B cell (primary cell): ENCODE measurements at regions not wholly inside any gene's neighbourhood (a gene's known extent, or its start where the extent isn't known, plus 50 kb on each side); places are given as distances from the start of the nearest gene placed in this dataset.

Source experiments
- ATAC-seq: fragments of 200-7000 bp; cut with Tn5 transposase; one replicate; pipeline ENCODE4 v1.10.0; 2021; ENCODE audit warnings: low read depth, mild to moderate bottlenecking, moderate number of reproducible peaks, moderate library complexity
- CTCF ChIA-PET: fragments of 350-600 bp; sonication (Branson Sonifier 250); formaldehyde crosslinking; loops from one replicate; lab custom pipeline; 2021; ENCODE audit warnings: antibody characterized with exemption, inconsistent platforms; lab: Charles Lee
- POLR2A ChIA-PET: fragments of 350-600 bp; sonication (Branson Sonifier 250); formaldehyde crosslinking; loops from one replicate; lab custom pipeline; 2021; ENCODE audit warnings: antibody characterized with exemption; lab: Charles Lee
- DNase-seq: peaks from one replicate; pipeline ENCODE4 v3.0.0; 2013
- H2AFZ ChIP-seq: 2 replicates; pipeline ENCODE4 v1.6.1; 2012; ENCODE audit warnings: mild to moderate bottlenecking, low read depth, low read length; ENCODE audit not compliant: insufficient read depth, poor library complexity, severe bottlenecking
- H3K27ac ChIP-seq, 2 donors: 1 replicate in 1 of 2; 2 replicates in 1 of 2; pipeline ENCODE4 v1.5.1; 2012 to 2013; ENCODE audit warnings: low read length in 2 of 2, mild to moderate bottlenecking in 2 of 2, moderate library complexity in 1 of 2
- H3K27me3 ChIP-seq, 4 experiments: fragments of 200-600 bp in 1 of 4; sonication (generic) in 1 of 4; replicated peaks in 1 of 4; 1 replicate in 2 of 4; 2 replicates in 2 of 4; pipeline versions ENCODE4 v1.6.1 to v1.7.0; 2013 to 2016; ENCODE audit warnings: low read length in 3 of 4, mild to moderate bottlenecking in 2 of 4, mixed read lengths in 1 of 4, moderate library complexity in 1 of 4; ENCODE audit not compliant: insufficient read depth in 4 of 4, control insufficient read depth in 3 of 4; ENCODE audit errors: control extremely low read depth in 1 of 4
- H3K36me3 ChIP-seq, 2 experiments: replicated peaks in 1 of 2; 1 replicate in 1 of 2; 2 replicates in 1 of 2; pipeline versions ENCODE4 v1.6.1 to v1.7.1; 2013; ENCODE audit warnings: low read length in 1 of 2; ENCODE audit not compliant: insufficient read depth in 2 of 2, control insufficient read depth in 1 of 2; ENCODE audit errors: control extremely low read depth in 1 of 2, extremely low read depth in 1 of 2
- H3K4me1 ChIP-seq, 2 donors: fragments of 200-600 bp in 1 of 2; sonication (generic) in 1 of 2; 1 replicate in 1 of 2; 2 replicates in 1 of 2; pipeline versions ENCODE4 v1.5.1 to v1.6.1; 2013 to 2017; ENCODE audit warnings: low read length in 2 of 2; ENCODE audit not compliant: control insufficient read depth in 2 of 2, insufficient read depth in 2 of 2
- H3K4me2 ChIP-seq: replicated peaks from 2 replicates; pipeline ENCODE3; 2012; ENCODE audit warnings: mild to moderate bottlenecking, low read depth, low read length; ENCODE audit not compliant: poor library complexity, severe bottlenecking
- H3K4me3 ChIP-seq, 5 experiments: fragments of 200-600 bp in 1 of 5; sonication (generic) in 1 of 5; 1 replicate in 3 of 5; 2 replicates in 2 of 5; pipeline versions ENCODE4 v1.5.1 to v1.7.0; 2011 to 2016; ENCODE audit warnings: low read length in 4 of 5, mild to moderate bottlenecking in 4 of 5, low read depth in 2 of 5, control low read depth in 1 of 5, moderate library complexity in 1 of 5; ENCODE audit not compliant: insufficient read depth in 1 of 5; ENCODE audit errors: control extremely low read depth in 1 of 5, extremely low read depth in 1 of 5
- H3K79me2 ChIP-seq: fragments of 200-600 bp; sonication (generic); one replicate; pipeline ENCODE4 v1.6.0; 2016; ENCODE audit warnings: low read length; ENCODE audit not compliant: control insufficient read depth, insufficient read depth
- H3K9ac ChIP-seq: fragments of 200-600 bp; sonication (generic); 2 replicates; pipeline ENCODE4 v1.6.1; 2017; ENCODE audit warnings: mild to moderate bottlenecking, low read length, moderate library complexity
- H3K9me3 ChIP-seq, 3 donors: one replicate each; pipeline versions ENCODE4 v1.6.1 to v1.7.1; 2013; ENCODE audit warnings: low read length in 2 of 3; ENCODE audit not compliant: control insufficient read depth in 2 of 3, insufficient read depth in 1 of 3; ENCODE audit errors: control extremely low read depth in 1 of 3
- H4K20me1 ChIP-seq: 2 replicates; pipeline ENCODE4 v1.6.0; 2012; ENCODE audit warnings: mild to moderate bottlenecking, low read length; ENCODE audit not compliant: insufficient read depth, control insufficient read depth, poor library complexity, severe bottlenecking
- H3K27ac Mint-ChIP-seq: one replicate; pipeline ENCODE4 v1.8.0; 2021; ENCODE audit warnings: mixed read lengths
- H3K27me3 Mint-ChIP-seq: one replicate; pipeline ENCODE4 v1.8.0; 2021; ENCODE audit warnings: mixed read lengths
- H3K4me1 Mint-ChIP-seq: one replicate; pipeline ENCODE4 v1.8.0; 2021; ENCODE audit warnings: mixed read lengths
- H3K4me3 Mint-ChIP-seq: one replicate; pipeline ENCODE4 v1.8.0; 2021; ENCODE audit warnings: mixed read lengths
- H3K9me3 Mint-ChIP-seq: one replicate; pipeline ENCODE4 v1.8.0; 2022; ENCODE audit warnings: mixed read lengths; ENCODE audit not compliant: insufficient read depth
- EZH2 ChIP-seq: IDR thresholded peaks from 2 replicates; pipeline ENCODE4 v1.6.1; 2012; ENCODE audit warnings: borderline replicate concordance, low read depth, mild to moderate bottlenecking, moderate library complexity, low read length; ENCODE audit not compliant: insufficient read depth, poor library complexity, severe bottlenecking
- WGBS: methylation state at CpG from one replicate; pipeline ENCODE4 v1.1.5; 2013; ENCODE audit warnings: missing lambda C conversion rate; ENCODE audit not compliant: insufficient coverage; 5-methylcytosine and 5-hydroxymethylcytosine counted together
- intact Hi-C: fragments of 100-400 bp; cut with micrococcal nuclease; formaldehyde crosslinking; loops from one replicate; pipeline ENCODE4 v1.10.0; 2022
- TF ChIP-seq, protein P1 (sequence below): fragments of 200-600 bp; IDR thresholded peaks from one replicate; pipeline ENCODE4 v1.8.0; 2022; ENCODE audit warnings: antibody characterized with exemption, mild to moderate bottlenecking

DNA sequence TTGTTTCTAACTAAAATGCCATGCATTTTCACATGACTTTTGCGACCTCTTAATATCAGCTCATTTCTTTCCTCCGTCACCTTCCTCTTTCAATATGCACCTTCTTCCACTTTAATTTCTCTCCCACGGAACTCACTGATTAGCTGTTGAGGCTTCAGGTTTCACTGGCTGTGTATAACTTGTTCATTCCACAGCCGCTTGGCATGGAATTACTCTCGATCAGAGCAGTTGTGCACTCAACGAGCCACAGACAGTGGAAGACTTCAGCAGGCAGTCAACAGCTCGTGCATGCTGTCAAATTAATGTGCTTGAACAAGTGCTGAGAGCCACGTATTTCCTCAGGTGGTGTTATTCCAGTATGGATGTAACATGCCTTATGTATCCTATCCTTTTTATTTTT is 491.2 kb upstream of the DDX18 start:
- Mint-ChIP-seq H3K27me3 (no peaks in the 10 kb centered on the region), H3K4me3 (no peak overlapping the region), H3K4me1 (no peaks in the 10 kb centered on the region), H3K9me3 (no peaks in the 10 kb centered on the region), H3K27ac (no peak overlapping the region)
- intact Hi-C loops, result no loop called here
- DNase-seq (no peak), ATAC-seq (no peak)
- no peaks in the 10 kb centered on the region for H3K36me3 ChIP-seq
- H3K9me3 ChIP-seq, result no peaks in the 10 kb centered on the region
- no peak overlapping the region for H2AFZ ChIP-seq
- H3K9ac ChIP-seq, result no peak overlapping the region
- TF ChIP-seq EZH2, result no peak
- TF ChIP-seq, protein P1, sequence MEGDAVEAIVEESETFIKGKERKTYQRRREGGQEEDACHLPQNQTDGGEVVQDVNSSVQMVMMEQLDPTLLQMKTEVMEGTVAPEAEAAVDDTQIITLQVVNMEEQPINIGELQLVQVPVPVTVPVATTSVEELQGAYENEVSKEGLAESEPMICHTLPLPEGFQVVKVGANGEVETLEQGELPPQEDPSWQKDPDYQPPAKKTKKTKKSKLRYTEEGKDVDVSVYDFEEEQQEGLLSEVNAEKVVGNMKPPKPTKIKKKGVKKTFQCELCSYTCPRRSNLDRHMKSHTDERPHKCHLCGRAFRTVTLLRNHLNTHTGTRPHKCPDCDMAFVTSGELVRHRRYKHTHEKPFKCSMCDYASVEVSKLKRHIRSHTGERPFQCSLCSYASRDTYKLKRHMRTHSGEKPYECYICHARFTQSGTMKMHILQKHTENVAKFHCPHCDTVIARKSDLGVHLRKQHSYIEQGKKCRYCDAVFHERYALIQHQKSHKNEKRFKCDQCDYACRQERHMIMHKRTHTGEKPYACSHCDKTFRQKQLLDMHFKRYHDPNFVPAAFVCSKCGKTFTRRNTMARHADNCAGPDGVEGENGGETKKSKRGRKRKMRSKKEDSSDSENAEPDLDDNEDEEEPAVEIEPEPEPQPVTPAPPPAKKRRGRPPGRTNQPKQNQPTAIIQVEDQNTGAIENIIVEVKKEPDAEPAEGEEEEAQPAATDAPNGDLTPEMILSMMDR, result no peak
- H3K4me2 ChIP-seq, result no peak overlapping the region
- WGBS, result 82% methylated on average over 7 of the region's 8 CpGs
- H3K4me3 ChIP-seq, result no peak overlapping the region
- no peaks in the 10 kb centered on the region for H3K27me3 ChIP-seq
- ChIA-PET POLR2A (no interaction called here), CTCF (no interaction called here)
- no peaks in the 10 kb centered on the region for H4K20me1 ChIP-seq
- H3K79me2 ChIP-seq, result no peaks in the 10 kb centered on the region
- H3K27ac ChIP-seq, result no peak overlapping the region
- H3K4me1 ChIP-seq, result no peaks in the 10 kb centered on the region

- H3K9me3 ChIP-seq, result no peaks in the 10 kb centered on the region
- no peaks in the 10 kb centered on the region for H3K36me3 ChIP-seq
- no peak overlapping the region for H2AFZ ChIP-seq
- TF ChIP-seq EZH2, result no peak
- TF ChIP-seq, protein P1, result no peak
- no peak overlapping the region for H3K27ac ChIP-seq
- H3K9me3 Mint-ChIP-seq, result no peaks in the 10 kb centered on the region
- H3K4me1 ChIP-seq, result no peaks in the 10 kb centered on the region
- no peak overlapping the region for H3K4me3 ChIP-seq
- no peak overlapping the region for H3K9ac ChIP-seq
- no peak overlapping the region for H3K4me2 ChIP-seq
- H3K27me3 Mint-ChIP-seq, result no peaks in the 10 kb centered on the region
- WGBS, result 80% methylated on average over 3 of the region's 4 CpGs
- ATAC-seq, result no peak
- ChIA-PET POLR2A (no interaction called here), CTCF (no interaction called here)
- intact Hi-C loops, result no loop called here
- no peaks in the 10 kb centered on the region for H3K4me1 Mint-ChIP-seq
- no peaks in the 10 kb centered on the region for H3K79me2 ChIP-seq
- no peaks in the 10 kb centered on the region for H3K27me3 ChIP-seq
- H4K20me1 ChIP-seq, result no peaks in the 10 kb centered on the region
- DNase-seq, result no peak
- H3K27ac Mint-ChIP-seq, result no peak overlapping the region
- no peak overlapping the region for H3K4me3 Mint-ChIP-seq
Measured at GRCh38 chr2:117330641-117331040, 483.9 kb upstream of the DDX18 start.
